ENCODE measurements at regions not wholly inside any gene's neighbourhood (a gene's known extent, or its start where the extent isn't known, plus 50 kb on each side); places are given as distances from the start of the nearest gene placed in this dataset.
A peak's percentile ranks its signal among the peaks of the same experiment; 100 is the strongest.
"Not testable (repeated sequence)": the region's sequence is repeated elsewhere in the genome, so short reads cannot be mapped to it uniquely, and the experiment has no call there.

GRCh38 chr12:116327992-116328391, 50.5 kb upstream of the MED13L start:
- DNase-seq = not testable (repeated sequence)

DNA sequence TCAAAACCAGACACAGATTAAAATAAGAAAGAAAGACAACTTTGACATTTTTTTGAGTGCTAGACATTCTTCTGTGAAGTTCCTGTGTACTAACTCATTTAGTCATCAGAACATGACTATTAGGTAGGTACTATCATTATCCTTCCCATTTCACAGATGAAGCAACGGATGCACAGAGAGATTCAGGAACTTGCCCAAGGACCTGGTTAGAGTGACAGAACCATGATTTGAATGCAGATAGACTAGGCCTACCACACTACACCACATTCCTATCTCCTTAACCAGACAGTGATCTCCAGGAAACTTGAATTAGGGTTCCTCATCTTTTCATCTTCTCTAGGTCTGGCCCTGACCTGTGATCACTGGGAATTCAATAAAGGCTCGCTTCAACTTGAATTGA, 54.4 kb upstream of the MED13L start:
- no peak for DNase-seq

DNA sequence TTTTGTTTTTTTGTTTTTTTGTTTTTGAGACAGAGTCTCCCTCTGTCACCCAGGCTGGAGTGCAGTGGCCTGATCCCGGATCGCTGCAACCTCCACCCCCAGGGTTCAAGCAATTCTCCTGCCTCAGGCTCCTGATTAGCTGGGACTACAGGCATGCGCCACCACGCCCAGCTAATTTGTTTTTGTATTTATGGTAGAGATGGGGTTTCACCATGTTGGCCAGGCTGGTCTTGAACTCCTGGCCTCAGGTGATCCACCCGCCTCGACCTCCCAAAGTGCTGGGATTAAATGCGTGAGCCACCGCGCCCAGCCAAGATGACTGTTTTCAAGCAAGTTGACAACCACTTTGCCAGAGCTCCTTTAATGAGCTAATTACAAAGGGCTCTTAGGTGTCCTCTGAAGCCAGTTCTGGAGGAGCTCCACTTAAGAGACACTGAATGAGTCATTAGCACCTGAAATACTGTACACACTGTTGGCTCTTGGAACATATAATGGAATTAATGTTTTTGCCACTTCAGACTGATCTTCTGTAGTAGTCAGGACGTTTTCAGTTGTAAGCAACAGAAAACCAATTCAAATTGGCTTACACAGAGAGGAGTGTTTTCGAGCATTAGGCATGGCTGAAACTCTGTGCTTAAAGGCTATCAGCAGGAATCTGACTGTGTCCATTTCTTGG, 55.4 kb upstream of the MED13L start:
- no peak for DNase-seq

DNA sequence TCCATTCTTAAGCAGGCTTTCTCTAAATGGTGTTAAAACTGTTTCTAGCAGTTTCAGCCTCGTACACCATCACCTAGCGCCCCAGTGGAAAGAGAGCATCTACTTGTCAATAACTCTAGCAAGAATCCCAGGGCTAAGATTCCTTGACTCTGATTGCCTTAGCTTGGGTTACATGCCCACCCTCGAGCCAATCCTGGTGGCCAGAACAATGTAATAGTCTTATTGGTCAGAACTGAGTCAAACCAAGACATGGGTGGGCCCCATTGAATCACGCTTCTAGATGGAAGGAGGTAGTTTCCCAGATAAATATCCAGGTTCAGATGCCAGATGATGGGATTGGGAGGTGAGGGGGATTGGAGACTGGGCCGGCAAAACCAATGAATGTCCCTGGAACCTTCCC, 55.9 kb upstream of the MED13L start:
- no peak for DNase-seq

DNA sequence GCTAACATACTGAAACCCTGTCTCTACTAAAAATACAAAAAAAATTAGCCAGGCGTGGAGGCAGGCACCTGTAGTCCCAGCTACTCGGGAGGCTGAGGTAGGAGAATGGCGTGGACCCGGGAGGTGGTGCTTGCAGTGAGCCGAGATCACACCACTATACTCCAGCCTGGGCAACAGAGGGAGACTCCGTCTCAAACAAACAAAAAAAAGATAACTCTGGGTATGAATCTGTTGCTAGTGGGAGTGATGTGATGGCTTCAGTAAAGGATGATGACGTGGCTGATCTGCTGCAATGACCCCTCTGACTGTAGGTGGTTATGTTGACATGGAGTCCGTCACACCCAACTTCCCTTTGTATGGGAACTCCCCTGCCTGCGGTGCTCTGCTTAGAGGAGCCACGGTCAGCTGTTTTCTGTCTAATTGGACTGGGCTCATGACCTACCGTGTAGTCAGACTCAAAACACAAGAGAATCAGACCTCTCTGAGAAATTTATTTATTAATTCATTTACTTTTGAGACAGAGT, 59.1 kb upstream of the MED13L start:
- DNase-seq = no peak

- DNase-seq = no peak
Measured at GRCh38 chr12:116337312-116337711, 59.8 kb upstream of the MED13L start.

DNA sequence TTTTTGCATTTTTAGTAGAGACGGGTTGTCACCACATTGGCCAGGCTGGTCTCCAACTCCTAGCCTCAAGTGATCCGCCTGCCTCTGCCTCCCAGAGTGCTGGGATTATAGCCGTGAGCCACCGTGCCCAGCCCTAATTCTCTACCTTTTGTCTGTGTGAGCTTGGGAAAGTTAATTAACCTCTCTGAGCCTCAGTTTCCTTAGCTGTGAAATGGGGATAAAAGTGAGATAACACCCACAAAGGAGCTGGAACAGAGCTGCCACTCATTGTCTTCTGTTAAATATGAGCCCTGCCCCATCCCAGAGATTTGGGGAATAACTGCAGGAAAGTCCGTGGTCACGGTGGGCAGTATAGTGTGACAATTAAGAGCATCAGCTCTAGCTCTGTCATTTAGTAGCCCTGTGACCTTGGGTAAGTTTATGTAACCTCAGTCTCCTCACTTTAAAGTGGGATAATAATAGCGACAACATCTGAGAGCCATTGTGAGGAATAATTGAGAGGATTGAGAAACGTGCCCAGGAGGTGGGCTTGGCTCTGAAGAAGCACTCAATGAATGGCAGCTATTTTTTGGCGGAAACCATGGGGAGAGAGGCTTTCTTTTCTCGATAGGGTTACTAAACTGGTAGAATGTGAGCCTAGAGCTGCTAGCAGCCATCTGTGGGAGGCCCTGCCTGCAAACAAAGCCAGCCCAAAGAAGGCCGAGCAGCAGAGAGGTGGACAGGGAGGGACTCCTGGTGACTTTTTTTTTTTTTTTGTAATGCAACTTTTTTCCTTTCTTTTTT, 60.8 kb upstream of the MED13L start:
- no peak for DNase-seq

- DNase-seq = no peak
Measured at GRCh38 chr12:116339062-116339461, 61.6 kb upstream of the MED13L start.

DNA sequence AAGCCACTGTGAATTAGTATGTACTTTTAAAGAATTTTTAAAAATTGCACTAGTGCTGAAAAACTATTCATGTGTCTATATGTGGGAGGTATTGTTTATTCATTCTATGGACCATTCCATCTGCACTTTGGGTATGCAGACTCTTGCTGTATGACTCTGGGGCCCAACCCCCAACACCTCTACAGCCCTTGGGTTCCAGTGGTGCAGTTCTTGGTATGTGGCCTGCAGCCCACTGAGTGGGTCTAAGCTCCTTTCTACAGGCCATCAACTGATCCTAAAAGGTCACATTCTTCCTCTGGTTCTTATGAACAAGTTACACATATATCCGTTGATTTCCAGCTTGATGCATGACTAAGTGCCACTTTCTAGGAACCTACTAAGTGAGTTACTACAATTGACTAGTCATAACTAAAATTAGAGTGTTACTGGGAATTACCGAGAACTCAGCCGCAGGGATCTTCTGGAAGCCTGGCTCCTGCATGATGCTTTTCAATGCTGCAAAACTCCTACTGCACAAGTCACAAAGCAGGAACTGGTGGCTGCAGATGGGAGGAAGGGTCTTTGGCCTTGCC, 62.4 kb upstream of the MED13L start:
- no peak for DNase-seq

DNA sequence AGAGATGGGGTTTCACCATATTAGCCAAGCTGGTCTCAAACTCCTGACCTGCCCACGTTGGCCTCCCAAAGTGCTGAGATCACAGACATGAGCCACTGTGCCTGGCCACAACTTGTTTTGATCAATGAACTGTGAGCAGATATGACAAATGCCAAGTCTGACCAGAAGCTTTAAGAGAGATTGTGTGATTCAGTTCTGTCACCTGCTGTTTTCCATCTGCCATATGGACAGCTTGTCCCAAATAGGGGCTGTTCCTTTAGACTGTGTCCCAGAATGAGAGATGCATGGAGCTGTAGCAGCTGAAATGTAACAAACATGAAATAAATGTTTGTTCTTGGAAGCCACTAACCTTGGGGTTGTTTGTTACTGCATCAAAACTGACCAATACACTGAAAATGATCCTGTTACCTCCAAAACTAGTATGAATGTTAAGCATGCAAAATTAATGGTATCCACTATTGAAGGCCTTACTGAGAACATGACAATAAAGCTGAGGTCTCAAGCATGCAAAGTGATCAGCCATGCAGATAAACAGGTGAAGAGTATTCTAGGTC, 65.9 kb upstream of the MED13L start:
- DNase-seq = no peak

GRCh38 chr12:116346222-116346621, 68.7 kb upstream of the MED13L start:
- no peak for DNase-seq

GRCh38 chr12:116346741-116347140, 69.2 kb upstream of the MED13L start:
- DNase-seq = no peak

DNA sequence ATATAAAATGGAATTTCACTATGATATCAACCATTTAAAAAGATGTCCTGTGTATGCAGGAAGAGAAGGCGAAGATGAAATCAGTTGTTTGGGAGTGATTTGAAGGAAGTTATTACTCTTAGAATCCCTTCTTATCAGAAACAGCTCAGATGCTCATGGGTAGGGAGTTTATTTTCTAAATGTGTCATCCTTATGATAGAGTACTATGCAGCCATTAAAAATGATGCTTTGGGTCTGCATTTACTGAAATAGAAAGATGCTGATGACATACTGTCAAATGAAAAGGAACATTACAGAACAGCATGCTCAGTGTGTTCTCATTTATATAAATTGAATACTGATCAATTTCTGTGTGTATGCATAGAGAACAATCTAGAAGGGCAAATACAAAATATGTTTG, 69.8 kb upstream of the MED13L start:
- no peak for DNase-seq

DNA sequence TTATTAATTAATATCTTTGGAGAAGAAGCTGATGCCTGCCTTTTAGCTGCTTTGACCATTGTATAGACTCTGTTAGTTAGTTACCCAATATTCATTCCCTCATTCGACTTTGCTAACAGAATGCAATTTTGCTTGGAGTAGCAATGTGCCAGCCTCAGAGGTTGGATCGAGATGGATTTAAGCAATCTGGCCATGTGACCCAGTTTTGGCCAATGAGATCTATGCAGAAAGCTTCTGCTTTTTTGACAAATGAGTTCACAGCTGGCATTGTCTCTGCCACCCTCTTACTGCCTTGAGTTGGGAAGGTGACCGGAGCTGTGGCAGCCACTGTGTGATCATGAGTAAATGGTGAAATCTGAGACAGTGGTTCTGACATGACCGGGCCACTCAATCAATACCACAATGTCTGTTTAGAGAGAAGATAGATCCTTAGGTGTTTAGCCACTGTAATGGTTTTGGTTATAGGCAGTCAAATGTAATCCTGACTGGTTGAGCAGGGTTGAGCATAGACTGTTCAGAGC, 74.9 kb upstream of the MED13L start:
- no peak for DNase-seq

DNA sequence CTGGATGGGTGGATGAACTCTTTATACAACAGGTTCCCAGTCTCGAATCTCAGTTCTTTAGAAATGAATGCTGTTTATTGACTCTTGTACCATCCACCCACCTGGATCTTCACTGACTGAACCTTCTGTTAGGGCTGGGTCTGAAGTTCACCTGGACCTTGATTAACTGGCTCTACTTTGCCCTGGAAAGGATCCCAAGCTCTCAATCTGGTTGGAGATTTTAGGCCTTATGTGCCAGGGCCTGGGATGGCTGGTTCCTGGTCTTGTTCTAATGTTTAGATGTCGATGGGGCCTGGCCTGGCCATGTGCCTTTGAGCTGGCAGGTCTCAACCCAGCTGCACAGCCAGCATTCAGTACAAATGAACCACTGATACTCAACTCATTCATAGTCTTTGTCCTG, 76.5 kb upstream of the MED13L start:
- no peak for DNase-seq

DNA sequence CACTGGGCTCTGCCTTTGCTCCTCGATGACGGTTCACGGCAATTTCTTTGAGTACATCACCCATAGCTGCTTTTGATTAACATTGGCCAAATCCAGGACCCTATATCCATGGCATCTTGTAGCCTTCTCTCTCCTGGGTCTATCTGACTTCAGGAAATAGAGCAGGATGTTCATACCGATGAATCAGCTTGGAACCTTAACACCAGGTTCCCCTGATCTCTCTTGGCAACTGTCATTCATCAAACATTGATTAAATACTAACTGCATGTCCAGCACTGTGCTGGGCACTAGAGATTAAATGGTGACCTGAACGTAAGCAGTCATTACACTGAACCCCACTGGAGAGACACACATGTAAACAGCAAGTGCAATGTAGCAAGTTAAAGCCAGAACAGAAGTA, 77.0 kb upstream of the MED13L start:
- DNase-seq = no peak

GRCh38 chr12:116354950-116355783, 77.7 kb upstream of the MED13L start:
- DNase-seq = no peak

GRCh38 chr12:116358536-116358892, 81.0 kb upstream of the MED13L start:
- no peak for DNase-seq

GRCh38 chr12:116358893-116359761, 81.6 kb upstream of the MED13L start:
- peak; percentile 94 for DNase-seq

DNA sequence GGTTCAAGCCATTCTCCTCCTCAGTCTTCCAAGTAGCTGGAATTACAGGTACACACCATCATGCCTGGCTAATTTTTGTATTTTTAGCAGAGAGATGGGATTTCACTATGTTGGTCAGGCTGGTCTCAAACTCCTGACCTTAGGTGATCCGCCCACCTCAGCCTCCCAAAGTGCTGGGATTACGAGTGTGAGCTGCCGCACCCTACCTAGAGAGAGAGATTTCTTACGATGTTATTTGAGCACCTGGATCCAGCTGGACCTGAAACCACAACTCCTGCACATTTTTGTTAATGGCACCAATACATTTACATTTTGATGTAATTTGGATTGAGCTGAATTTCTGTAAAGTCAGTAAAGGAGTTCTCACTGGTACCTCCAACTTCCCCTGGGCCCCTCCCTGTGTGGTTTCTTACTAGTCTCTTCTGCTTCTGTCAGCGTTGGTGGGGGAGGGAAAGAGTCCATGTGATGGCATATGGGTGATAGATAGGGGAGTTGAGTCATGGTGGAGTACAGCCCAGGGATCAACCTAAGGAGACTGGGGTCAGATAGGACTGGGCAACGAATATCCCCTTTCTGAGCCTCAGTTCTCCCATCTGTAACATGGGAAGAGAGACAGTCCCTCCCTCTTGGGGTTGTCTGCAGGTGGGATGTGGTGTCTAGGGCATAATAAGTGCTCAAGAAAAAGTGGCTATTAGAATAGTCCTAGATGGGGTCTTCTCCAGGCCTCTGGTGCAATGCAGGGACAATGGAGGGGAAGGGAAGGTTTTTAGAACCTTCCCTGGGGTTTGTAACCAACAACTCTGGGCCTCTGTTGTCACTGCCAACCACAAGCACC, 83.3 kb upstream of the MED13L start:
- DNase-seq = no peak

All from hindlimb muscle (tissue), 1 donor.